ENCODE measurements at regions not wholly inside any gene's neighbourhood (a gene's known extent, or its start where the extent isn't known, plus 50 kb on each side); places are given as distances from the start of the nearest gene placed in this dataset.

- DNase-seq (no peak), ATAC-seq (ENCODE audit: poor library complexity) (no peak)
- Histone ChIP-seq H3K36me3 (ENCODE audit: insufficient read depth, low read length) (no peaks in the 10 kb centered on the region), H3K27me3 (ENCODE audit: control insufficient read depth in 1 of 2, insufficient read depth in 2 of 2, low read length in 2 of 2) (no peaks in the 10 kb centered on the region), H3K27ac (ENCODE audit: low read depth in 1 of 2, low read length in 2 of 2) (no peak overlapping the region), H3K9me3 (ENCODE audit: control insufficient read depth in 1 of 2, insufficient read depth in 1 of 2, low read length in 2 of 2) (peaks cover 0 to 9% of the 10 kb centered on the region in 2 experiments), H3K4me1 (ENCODE audit: insufficient read depth, low read length) (no peaks in the 10 kb centered on the region), H3K4me3 (ENCODE audit: low read length) (no peak overlapping the region)
- Mint-ChIP-seq H3K27ac (no peak overlapping the region), H3K36me3 (ENCODE audit: low read depth) (no peaks in the 10 kb centered on the region), H3K4me3 (no peak overlapping the region), H3K27me3 (no peaks in the 10 kb centered on the region), H3K4me1 (ENCODE audit: low read depth) (no peaks in the 10 kb centered on the region), H3K9me3 (peaks cover 4% of the 10 kb centered on the region)
- POLR2A ChIA-PET = no interaction called here
- no peak for TF ChIP-seq CTCF (IDR thresholded peaks at IDR 0.05)
- intact Hi-C loops (cut with DNase I, micrococcal nuclease) = no loop called here
- CTCF ChIA-PET = no interaction called here
Observed at GRCh38 chr7:94778711-94779459, 123.0 kb upstream of the SGCE start.

- Mint-ChIP-seq H3K27ac (no peak overlapping the region), H3K9me3 (peaks cover 7% of the 10 kb centered on the region), H3K36me3 (ENCODE audit: low read depth) (no peaks in the 10 kb centered on the region), H3K27me3 (no peaks in the 10 kb centered on the region), H3K4me3 (no peak overlapping the region), H3K4me1 (ENCODE audit: low read depth) (no peaks in the 10 kb centered on the region)
- DNase-seq = no peak
- ChIA-PET POLR2A (no interaction called here), CTCF (no interaction called here)
- ATAC-seq (ENCODE audit: poor library complexity) = no peak
- Histone ChIP-seq H3K9me3 (ENCODE audit: control insufficient read depth in 1 of 2, insufficient read depth in 1 of 2, low read length in 2 of 2) (peaks cover 0 to 8% of the 10 kb centered on the region in 2 experiments), H3K27me3 (ENCODE audit: control insufficient read depth in 1 of 2, insufficient read depth in 2 of 2, low read length in 2 of 2) (no peaks in the 10 kb centered on the region), H3K4me3 (ENCODE audit: low read length) (no peak overlapping the region), H3K4me1 (ENCODE audit: insufficient read depth, low read length) (no peaks in the 10 kb centered on the region), H3K36me3 (ENCODE audit: insufficient read depth, low read length) (no peaks in the 10 kb centered on the region), H3K27ac (ENCODE audit: low read depth in 1 of 2, low read length in 2 of 2) (no peak overlapping the region)
- intact Hi-C loops (cut with DNase I, micrococcal nuclease) = no loop called here
- no peak for TF ChIP-seq CTCF (IDR thresholded peaks at IDR 0.05)
Observed at GRCh38 chr7:94779861-94780260, 123.9 kb upstream of the SGCE start.

GRCh38 chr7:94781236-94781635, 125.3 kb upstream of the SGCE start:
- no peak for TF ChIP-seq CTCF (IDR thresholded peaks at IDR 0.05)
- H3K4me3 Mint-ChIP-seq = no peak overlapping the region
- H3K4me3 ChIP-seq (ENCODE audit: low read length) = no peak overlapping the region
- POLR2A ChIA-PET = no interaction called here
- H3K27ac ChIP-seq (ENCODE audit: low read depth in 1 of 2, low read length in 2 of 2) = no peak overlapping the region
- peaks cover 7% of the 10 kb centered on the region for H3K9me3 Mint-ChIP-seq
- intact Hi-C loops (cut with DNase I, micrococcal nuclease) = no loop called here
- ATAC-seq (ENCODE audit: poor library complexity) = no peak
- CTCF ChIA-PET = no interaction called here
- H3K36me3 Mint-ChIP-seq (ENCODE audit: low read depth) = no peaks in the 10 kb centered on the region
- no peaks in the 10 kb centered on the region for H3K27me3 Mint-ChIP-seq
- no peaks in the 10 kb centered on the region for H3K27me3 ChIP-seq (ENCODE audit: control insufficient read depth in 1 of 2, insufficient read depth in 2 of 2, low read length in 2 of 2)
- no peak overlapping the region for H3K27ac Mint-ChIP-seq
- no peaks in the 10 kb centered on the region for H3K4me1 ChIP-seq (ENCODE audit: insufficient read depth, low read length)
- no peak for DNase-seq
- H3K9me3 ChIP-seq (ENCODE audit: control insufficient read depth in 1 of 2, insufficient read depth in 1 of 2, low read length in 2 of 2) = peaks cover 0 to 8% of the 10 kb centered on the region in 2 experiments
- H3K4me1 Mint-ChIP-seq (ENCODE audit: low read depth) = no peaks in the 10 kb centered on the region
- H3K36me3 ChIP-seq (ENCODE audit: insufficient read depth, low read length) = no peaks in the 10 kb centered on the region

Data from CD4-positive, alpha-beta T cell (primary cell).